ENCODE measurements at regions not wholly inside any gene's neighbourhood (a gene's known extent, or its start where the extent isn't known, plus 50 kb on each side); places are given as distances from the start of the nearest gene placed in this dataset.
"Not testable (repeated sequence)": the region's sequence is repeated elsewhere in the genome, so short reads cannot be mapped to it uniquely, and the experiment has no call there.

GRCh38 chr13:78117070-78117469, 198.4 kb upstream of the EDNRB start:
- TF ChIP-seq, protein P1, sequence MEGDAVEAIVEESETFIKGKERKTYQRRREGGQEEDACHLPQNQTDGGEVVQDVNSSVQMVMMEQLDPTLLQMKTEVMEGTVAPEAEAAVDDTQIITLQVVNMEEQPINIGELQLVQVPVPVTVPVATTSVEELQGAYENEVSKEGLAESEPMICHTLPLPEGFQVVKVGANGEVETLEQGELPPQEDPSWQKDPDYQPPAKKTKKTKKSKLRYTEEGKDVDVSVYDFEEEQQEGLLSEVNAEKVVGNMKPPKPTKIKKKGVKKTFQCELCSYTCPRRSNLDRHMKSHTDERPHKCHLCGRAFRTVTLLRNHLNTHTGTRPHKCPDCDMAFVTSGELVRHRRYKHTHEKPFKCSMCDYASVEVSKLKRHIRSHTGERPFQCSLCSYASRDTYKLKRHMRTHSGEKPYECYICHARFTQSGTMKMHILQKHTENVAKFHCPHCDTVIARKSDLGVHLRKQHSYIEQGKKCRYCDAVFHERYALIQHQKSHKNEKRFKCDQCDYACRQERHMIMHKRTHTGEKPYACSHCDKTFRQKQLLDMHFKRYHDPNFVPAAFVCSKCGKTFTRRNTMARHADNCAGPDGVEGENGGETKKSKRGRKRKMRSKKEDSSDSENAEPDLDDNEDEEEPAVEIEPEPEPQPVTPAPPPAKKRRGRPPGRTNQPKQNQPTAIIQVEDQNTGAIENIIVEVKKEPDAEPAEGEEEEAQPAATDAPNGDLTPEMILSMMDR (conservative IDR thresholded peaks at IDR 0.05; ENCODE audit: low read depth in 2 of 2): not testable (repeated sequence)
- TF ChIP-seq ZNF462 (CRISPR knock-in tag; IDR thresholded peaks at IDR 0.05); CREB1 (CRISPR knock-in tag; IDR thresholded peaks at IDR 0.05; ENCODE audit: low read depth); REST (IDR thresholded peaks at IDR 0.05; ENCODE audit: unreplicated experiment); EZH2phosphoT487 (IDR thresholded peaks at IDR 0.05; ENCODE audit: unreplicated experiment); JUNB (IDR thresholded peaks at IDR 0.05; ENCODE audit: unreplicated experiment); POLR2AphosphoS5 (IDR thresholded peaks at IDR 0.05; ENCODE audit: low read depth); EZH2 (IDR thresholded peaks at IDR 0.05; ENCODE audit: low read depth, unreplicated experiment); ZNF331 (CRISPR knock-in tag; IDR thresholded peaks at IDR 0.05; ENCODE audit: low read depth); STAT1 (IDR thresholded peaks at IDR 0.05; ENCODE audit: unreplicated experiment); ETS1 (IDR thresholded peaks at IDR 0.05); NANOG (IDR thresholded peaks at IDR 0.05; ENCODE audit: borderline replicate concordance); ZNF114 (CRISPR knock-in tag; IDR thresholded peaks at IDR 0.05): not testable (repeated sequence)

Data from GM23338 (cell line).